ACC112 (cell line): ENCODE measurements at regions not wholly inside any gene's neighbourhood (a gene's known extent, or its start where the extent isn't known, plus 50 kb on each side); places are given as distances from the start of the nearest gene placed in this dataset.
"Not testable (repeated sequence)": the region's sequence is repeated elsewhere in the genome, so short reads cannot be mapped to it uniquely, and the experiment has no call there.

Experiments
- H2AFZ ChIP-seq: fragments of 200-600 bp; sonication (generic); one replicate; pipeline ENCODE4 v1.6.0; 2017; ENCODE audit warnings: antibody characterized with exemption, low read length; ENCODE audit not compliant: unreplicated experiment
- H3K27ac ChIP-seq: fragments of 200-600 bp; sonication (generic); 2 replicates; pipeline ENCODE4 v1.5.1; 2014; ENCODE audit warnings: low read depth, mild to moderate bottlenecking, antibody characterized with exemption, low read length, moderate library complexity
- H3K27me3 ChIP-seq: fragments of 200-600 bp; sonication (generic); 2 replicates; pipeline ENCODE4 v1.6.1; 2014; ENCODE audit warnings: mild to moderate bottlenecking, antibody characterized with exemption, low read length, moderate library complexity, mixed read lengths; ENCODE audit not compliant: insufficient read depth
- H3K36me3 ChIP-seq: fragments of 200-600 bp; sonication (generic); 2 replicates; pipeline ENCODE4 v1.6.1; 2016; ENCODE audit warnings: mild to moderate bottlenecking, antibody characterized with exemption, low read length, moderate library complexity, mixed read lengths; ENCODE audit not compliant: insufficient read depth
- H3K4me1 ChIP-seq: fragments of 200-600 bp; sonication (generic); one replicate; pipeline ENCODE4 v1.6.1; 2016; ENCODE audit warnings: low read length, mixed read lengths; ENCODE audit not compliant: insufficient read depth, unreplicated experiment, control insufficient read depth
- H3K4me3 ChIP-seq: fragments of 200-600 bp; sonication (generic); 2 replicates; pipeline ENCODE4 v1.5.1; 2014; ENCODE audit warnings: mild to moderate bottlenecking, low read depth, low read length
- H3K79me2 ChIP-seq: fragments of 200-600 bp; sonication (generic); one replicate; pipeline ENCODE4 v1.6.0; 2016; ENCODE audit warnings: low read length; ENCODE audit not compliant: control insufficient read depth, unreplicated experiment, insufficient read depth

DNA sequence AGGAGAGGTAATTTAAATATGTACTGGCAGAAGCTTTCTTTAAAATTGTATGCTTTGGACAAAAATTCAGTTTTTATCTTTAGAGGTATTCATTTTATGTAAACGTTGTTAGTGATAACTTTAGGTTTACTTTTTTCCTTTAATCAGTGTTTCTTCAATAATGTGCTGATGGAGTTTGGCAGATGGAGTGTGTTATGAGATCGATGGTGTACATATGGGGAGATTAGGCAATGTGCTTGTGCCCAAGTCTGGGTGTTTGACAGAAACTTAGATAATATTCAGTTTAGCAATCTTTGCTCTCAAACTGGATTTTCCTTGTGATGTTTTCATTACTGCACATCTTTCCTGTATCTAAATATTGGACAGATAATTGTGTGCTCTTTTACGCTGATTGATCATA is 425.4 kb downstream of the JRKL start:
- no peak overlapping the region for H3K27ac ChIP-seq
- no peak overlapping the region for H3K4me3 ChIP-seq
- H3K36me3 ChIP-seq: no peaks in the 10 kb centered on the region
- H3K27me3 ChIP-seq: no peaks in the 10 kb centered on the region
- no peak overlapping the region for H2AFZ ChIP-seq
- no peaks in the 10 kb centered on the region for H3K4me1 ChIP-seq
- H3K79me2 ChIP-seq: no peaks in the 10 kb centered on the region

- Histone ChIP-seq H3K4me1 (no peaks in the 10 kb centered on the region), H3K27ac (no peak overlapping the region), H3K4me3 (no peak overlapping the region), H2AFZ (no peak overlapping the region), H3K79me2 (no peaks in the 10 kb centered on the region), H3K36me3 (no peaks in the 10 kb centered on the region), H3K27me3 (no peaks in the 10 kb centered on the region)
Observed at GRCh38 chr11:96817482-96818399, 427.9 kb downstream of the JRKL start.

- H3K27ac ChIP-seq: no peak overlapping the region
- H2AFZ ChIP-seq: no peak overlapping the region
- no peak overlapping the region for H3K4me3 ChIP-seq
- H3K27me3 ChIP-seq: no peaks in the 10 kb centered on the region; the same call in 1 of the 2 replicates
- no peaks in the 10 kb centered on the region for H3K36me3 ChIP-seq
- no peaks in the 10 kb centered on the region for H3K79me2 ChIP-seq
- H3K4me1 ChIP-seq: no peaks in the 10 kb centered on the region
Observed at GRCh38 chr11:96827164-96827563, 437.4 kb downstream of the JRKL start.

DNA sequence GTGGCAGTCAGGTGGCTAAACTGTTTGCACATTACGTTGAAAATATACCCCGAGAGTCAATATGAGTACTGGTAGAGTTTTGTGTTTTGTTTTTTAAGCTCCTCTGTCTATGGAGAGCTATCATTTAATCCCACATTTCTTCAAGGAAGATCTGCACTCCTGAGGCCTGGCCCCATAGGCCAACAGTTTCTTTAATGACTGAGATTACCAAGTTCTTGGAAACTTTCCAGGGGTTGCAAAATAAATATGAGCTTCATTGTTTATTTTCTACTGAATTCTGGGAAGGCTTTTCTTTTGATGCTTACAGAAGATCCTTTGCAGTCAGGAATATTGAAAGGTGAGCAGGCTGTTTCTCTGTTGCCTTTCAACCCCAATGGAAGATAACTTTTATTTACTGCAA is 452.0 kb downstream of the JRKL start:
- Histone ChIP-seq H3K36me3 (no peaks in the 10 kb centered on the region), H3K4me3 (no peak overlapping the region), H2AFZ (no peak overlapping the region), H3K27me3 (no peaks in the 10 kb centered on the region), H3K4me1 (no peaks in the 10 kb centered on the region), H3K79me2 (no peaks in the 10 kb centered on the region), H3K27ac (no peak overlapping the region)

GRCh38 chr11:96842731-96843130 is 452.9 kb downstream of the JRKL start:
- H3K4me1 ChIP-seq: no peaks in the 10 kb centered on the region

DNA sequence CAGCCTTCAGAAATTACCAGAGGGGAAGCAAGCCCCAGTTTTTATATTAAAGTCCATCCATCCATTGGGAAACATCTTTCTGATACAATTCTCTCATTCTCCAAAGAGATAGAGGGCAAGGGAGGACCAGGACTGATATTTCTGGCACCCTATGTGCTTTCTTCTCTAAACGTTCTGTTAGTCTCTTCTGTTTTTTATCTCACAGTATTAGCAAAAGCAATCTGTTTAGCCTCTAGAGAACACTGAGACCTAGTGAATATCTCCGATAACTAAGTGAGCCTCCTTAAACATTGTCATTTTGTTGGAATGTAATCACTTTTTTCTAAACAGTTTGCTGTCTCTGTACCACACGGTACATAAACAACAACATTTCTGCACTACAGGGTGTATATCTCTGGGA is 464.6 kb downstream of the JRKL start:
- no peak overlapping the region for H2AFZ ChIP-seq
- no peak overlapping the region for H3K4me3 ChIP-seq
- H3K4me1 ChIP-seq: no peaks in the 10 kb centered on the region
- no peak overlapping the region for H3K27ac ChIP-seq
- no peaks in the 10 kb centered on the region for H3K79me2 ChIP-seq
- H3K36me3 ChIP-seq: no peaks in the 10 kb centered on the region
- H3K27me3 ChIP-seq: no peaks in the 10 kb centered on the region

More at GRCh38 chr11:96842731-96843130, 452.9 kb downstream of the JRKL start:
- H2AFZ ChIP-seq: no peak overlapping the region
- no peaks in the 10 kb centered on the region for H3K36me3 ChIP-seq
- H3K4me3 ChIP-seq: no peak overlapping the region
- no peaks in the 10 kb centered on the region for H3K79me2 ChIP-seq
- H3K27ac ChIP-seq: no peak overlapping the region
- H3K27me3 ChIP-seq: no peaks in the 10 kb centered on the region

- not testable (repeated sequence) for H3K79me2 ChIP-seq, H3K27me3 ChIP-seq, H3K4me1 ChIP-seq, H3K36me3 ChIP-seq, H3K4me3 ChIP-seq, H2AFZ ChIP-seq, H3K27ac ChIP-seq
Observed at GRCh38 chr11:96861722-96862121, 471.9 kb downstream of the JRKL start.

GRCh38 chr11:96863520-96863919 is 473.7 kb downstream of the JRKL start:
- Histone ChIP-seq H3K27ac (no peak overlapping the region), H3K79me2 (no peaks in the 10 kb centered on the region), H3K4me1 (no peaks in the 10 kb centered on the region), H3K4me3 (no peak overlapping the region), H3K27me3 (no peaks in the 10 kb centered on the region), H3K36me3 (no peaks in the 10 kb centered on the region), H2AFZ (no peak overlapping the region)

GRCh38 chr11:96865020-96865419 is 475.2 kb downstream of the JRKL start:
- no peaks in the 10 kb centered on the region for H3K4me1 ChIP-seq
- H3K27me3 ChIP-seq: no peaks in the 10 kb centered on the region
- no peak overlapping the region for H3K27ac ChIP-seq
- H2AFZ ChIP-seq: no peak overlapping the region
- no peaks in the 10 kb centered on the region for H3K36me3 ChIP-seq
- H3K4me3 ChIP-seq: no peak overlapping the region
- H3K79me2 ChIP-seq: no peaks in the 10 kb centered on the region

DNA sequence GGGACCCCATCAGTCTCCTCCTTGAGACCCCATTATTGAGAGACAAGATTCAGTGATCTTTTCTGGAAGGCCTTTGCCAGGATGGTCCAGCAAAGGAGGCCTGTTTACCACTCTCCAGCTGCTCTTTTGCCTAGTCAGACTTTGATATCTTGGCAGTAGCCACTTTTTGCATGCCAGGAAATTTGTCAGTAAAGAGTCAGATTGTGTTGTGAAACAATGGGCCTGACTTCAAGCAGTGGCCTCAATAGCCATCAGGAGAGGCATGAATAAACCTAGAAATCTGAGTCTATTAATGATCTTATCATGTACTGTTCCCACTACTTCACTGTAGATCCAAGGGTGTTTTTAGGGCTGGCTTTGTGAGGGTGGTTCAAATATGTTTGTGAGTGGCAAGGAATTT is 479.4 kb downstream of the JRKL start:
- Histone ChIP-seq H2AFZ (no peak overlapping the region), H3K27me3 (no peaks in the 10 kb centered on the region), H3K27ac (no peak overlapping the region), H3K36me3 (no peaks in the 10 kb centered on the region), H3K4me3 (no peak overlapping the region), H3K79me2 (no peaks in the 10 kb centered on the region), H3K4me1 (no peaks in the 10 kb centered on the region)

DNA sequence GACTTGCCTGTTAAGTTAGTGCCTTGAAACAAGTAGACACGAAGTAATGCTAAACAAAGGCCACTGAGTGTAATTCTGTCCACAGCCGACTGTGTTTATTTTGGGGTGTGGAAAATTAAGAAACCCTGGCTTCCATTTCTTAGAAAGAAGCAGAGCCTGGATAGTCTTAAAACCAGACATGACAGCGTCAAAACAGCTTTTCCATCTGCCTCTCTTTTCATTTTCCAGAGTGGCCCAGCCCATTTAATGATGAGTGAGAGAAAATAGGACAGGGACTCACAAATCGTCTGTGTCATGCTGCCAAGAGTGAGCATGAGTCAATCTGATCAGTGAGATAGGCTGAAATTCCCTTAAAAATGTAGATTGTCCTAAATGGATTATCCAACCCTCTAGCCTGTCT is 485.9 kb downstream of the JRKL start:
- no peak overlapping the region for H3K4me3 ChIP-seq
- H3K27ac ChIP-seq: no peak overlapping the region
- H2AFZ ChIP-seq: no peak overlapping the region
- H3K36me3 ChIP-seq: no peaks in the 10 kb centered on the region
- H3K4me1 ChIP-seq: no peaks in the 10 kb centered on the region
- no peaks in the 10 kb centered on the region for H3K79me2 ChIP-seq
- no peaks in the 10 kb centered on the region for H3K27me3 ChIP-seq
